IMR-90 (cell line): ENCODE measurements at regions not wholly inside any gene's neighbourhood (a gene's known extent, or its start where the extent isn't known, plus 50 kb on each side); places are given as distances from the start of the nearest gene placed in this dataset.

Experiments
- ATAC-seq: fragments of 200-7000 bp; cut with Tn5 transposase; 2 replicates; pipeline ENCODE4 v1.9.1; 2020; ENCODE audit warnings: low read depth, mild to moderate bottlenecking, moderate library complexity
- BruUV-seq: library from RNA; stranded (reverse); fragments of 400-500 nt; replicated peaks from 2 replicates; lab custom pipeline; 2021; lab: Mats Ljungman, UMichigan
- CTCF ChIA-PET: fragments of 300-600 bp; formaldehyde crosslinking; extraction: SDS; loops from one replicate; lab custom pipeline; 2021; ENCODE audit warnings: antibody characterized with exemption; lab: Yijun Ruan, JAX
- POLR2A ChIA-PET: fragments of 300-600 bp; sonication (Branson Sonifier 250); formaldehyde crosslinking; loops from one replicate; lab custom pipeline; 2022; ENCODE audit warnings: antibody characterized with exemption; ENCODE audit not compliant: unreplicated experiment; lab: Charles Lee
- DNase-seq: peaks from one replicate; pipeline ENCODE4 v3.0.0; 2013
- H2AFZ ChIP-seq: replicated peaks from 2 replicates; pipeline ENCODE3; 2013; ENCODE audit warnings: low read length, mild to moderate bottlenecking; ENCODE audit not compliant: poor library complexity
- H2AK5ac ChIP-seq: 2 replicates; pipeline ENCODE4 v1.6.1; 2013; ENCODE audit warnings: low read depth, low read length, inconsistent platforms
- H2AK9ac ChIP-seq: replicated peaks from 2 replicates; pipeline ENCODE3; 2013; ENCODE audit warnings: mild to moderate bottlenecking, low read depth, low read length, moderate library complexity; ENCODE audit not compliant: poor library complexity
- H2BK120ac ChIP-seq: 2 replicates; pipeline ENCODE4 v1.6.1; 2013; ENCODE audit warnings: low read depth, low read length, inconsistent platforms
- H2BK15ac ChIP-seq: 3 replicates; pipeline ENCODE4 v1.6.1; 2013; ENCODE audit warnings: low read depth, low read length, inconsistent platforms
- H2BK20ac ChIP-seq: 2 replicates; pipeline ENCODE4 v1.6.1; 2013; ENCODE audit warnings: low read depth, mild to moderate bottlenecking, inconsistent platforms, low read length, moderate library complexity
- H2BK5ac ChIP-seq: 2 replicates; pipeline ENCODE4 v1.6.1; 2013; ENCODE audit warnings: mild to moderate bottlenecking, low read depth, low read length, inconsistent platforms; ENCODE audit not compliant: poor library complexity, severe bottlenecking
- H3K14ac ChIP-seq: replicated peaks from 2 replicates; pipeline ENCODE4 v1.6.1; 2013; ENCODE audit warnings: low read depth, low read length, inconsistent platforms
- H3K18ac ChIP-seq: 2 replicates; pipeline ENCODE4 v1.6.1; 2013; ENCODE audit warnings: low read depth, low read length, control low read depth
- H3K23ac ChIP-seq: 2 replicates; pipeline ENCODE4 v1.6.1; 2013; ENCODE audit warnings: low read depth, low read length, inconsistent platforms
- H3K27ac ChIP-seq: 2 replicates; pipeline ENCODE4 v1.5.1; 2013; ENCODE audit warnings: mild to moderate bottlenecking, control low read depth, low read length; ENCODE audit not compliant: insufficient read depth
- H3K27me3 ChIP-seq: 2 replicates; pipeline ENCODE4 v1.6.1; 2013; ENCODE audit warnings: low read length; ENCODE audit not compliant: control insufficient read depth, insufficient read depth
- H3K36me3 ChIP-seq: 2 replicates; pipeline ENCODE4 v1.6.1; 2013; ENCODE audit warnings: low read length, mixed read lengths; ENCODE audit not compliant: control insufficient read depth, insufficient read depth
- H3K4ac ChIP-seq: 2 replicates; pipeline ENCODE4 v1.6.1; 2013; ENCODE audit warnings: low read depth, low read length, inconsistent platforms
- H3K4me1 ChIP-seq: 2 replicates; pipeline ENCODE4 v1.6.1; 2013; ENCODE audit warnings: low read length, mixed read lengths; ENCODE audit not compliant: control insufficient read depth, insufficient read depth
- H3K4me2 ChIP-seq: 2 replicates; pipeline ENCODE4 v1.6.1; 2013; ENCODE audit warnings: low read depth, mild to moderate bottlenecking, control low read depth, low read length, moderate library complexity
- H3K4me3 ChIP-seq: 2 replicates; pipeline ENCODE4 v1.5.1; 2013; ENCODE audit warnings: low read depth, mild to moderate bottlenecking, control low read depth, low read length, moderate library complexity; ENCODE audit not compliant: insufficient read depth
- H3K56ac ChIP-seq: 2 replicates; pipeline ENCODE4 v1.6.1; 2013; ENCODE audit warnings: low read length, inconsistent platforms; ENCODE audit not compliant: insufficient read depth; ENCODE audit errors: extremely low read depth
- H3K79me1 ChIP-seq, 2 experiments: 2 replicates each; pipeline ENCODE4 v1.6.1; 2013; ENCODE audit warnings: low read length in 2 of 2, inconsistent platforms in 1 of 2, low read depth in 1 of 2
- H3K9ac ChIP-seq: 2 replicates; pipeline ENCODE4 v1.6.1; 2013; ENCODE audit warnings: low read depth, low read length, control low read depth
- H3K9me1 ChIP-seq: 2 replicates; pipeline ENCODE4 v1.6.1; 2013; ENCODE audit warnings: low read length, inconsistent platforms; ENCODE audit not compliant: insufficient read depth
- H3K9me3 ChIP-seq: 2 replicates; pipeline ENCODE4 v1.6.1; 2013; ENCODE audit warnings: low read length; ENCODE audit not compliant: control insufficient read depth, insufficient read depth
- H4K20me1 ChIP-seq: 2 replicates; pipeline ENCODE4 v1.6.1; 2013; ENCODE audit warnings: low read length, inconsistent platforms; ENCODE audit not compliant: insufficient read depth
- H4K5ac ChIP-seq: 2 replicates; pipeline ENCODE4 v1.6.1; 2013; ENCODE audit warnings: mild to moderate bottlenecking, low read depth, low read length, control low read depth
- H4K8ac ChIP-seq, 2 experiments: 2 replicates each; pipeline ENCODE4 v1.6.1; 2013; ENCODE audit warnings: low read depth in 2 of 2, low read length in 2 of 2, control low read depth in 1 of 2, inconsistent platforms in 1 of 2
- H4K91ac ChIP-seq: 2 replicates; pipeline ENCODE4 v1.6.1; 2013; ENCODE audit warnings: low read depth, low read length, inconsistent platforms; ENCODE audit not compliant: insufficient read depth
- CEBPB ChIP-seq: IDR thresholded peaks from 2 replicates; pipeline ENCODE4 v1.6.1; 2012; ENCODE audit warnings: low read depth, low read length, improper control_type of control experiment
- CHD1 ChIP-seq: IDR thresholded peaks from 2 replicates; pipeline ENCODE4 v1.6.1; 2012; ENCODE audit warnings: low read depth, low read length, improper control_type of control experiment
- MAFK ChIP-seq: IDR thresholded peaks from 2 replicates; pipeline ENCODE4 v1.6.1; 2012; ENCODE audit warnings: low read depth, low read length, improper control_type of control experiment
- MXI1 ChIP-seq: IDR thresholded peaks from 2 replicates; pipeline ENCODE4 v1.6.1; 2012; ENCODE audit warnings: low read depth, mild to moderate bottlenecking, low read length, moderate library complexity, borderline replicate concordance
- NFE2L2 ChIP-seq: fragments of 150-350 bp; IDR thresholded peaks from 2 replicates; pipeline ENCODE4 v1.6.1; 2016; ENCODE audit warnings: low read depth, mild to moderate bottlenecking, low read length
- RCOR1 ChIP-seq: IDR thresholded peaks from 2 replicates; pipeline ENCODE4 v1.6.1; 2012; ENCODE audit warnings: mild to moderate bottlenecking, low read length, improper control_type of control experiment; ENCODE audit not compliant: insufficient replicate concordance
- SMC3 ChIP-seq: fragments of 150-350 bp; IDR thresholded peaks from 2 replicates; pipeline ENCODE4 v1.6.1; 2016; ENCODE audit warnings: low read depth, mild to moderate bottlenecking, antibody characterized with exemption, low read length, moderate library complexity
- WGBS, 2 experiments: methylation state at CpG; one replicate each; pipeline versions ENCODE4 v1.1.5 to v1.1.7; 2013; ENCODE audit warnings: missing lambda C conversion rate in 2 of 2; ENCODE audit not compliant: insufficient read length in 1 of 2; ENCODE audit errors: extremely low coverage in 2 of 2; 5-methylcytosine and 5-hydroxymethylcytosine counted together
- dilution Hi-C: fragments of 300-500 bp; cut with HindIII; formaldehyde crosslinking; loops from one replicate; pipeline ENCODE4 v1.14.3; 2018; ENCODE audit warnings: low sequenced_read_pairs; ENCODE audit not compliant: unreplicated experiment
- in situ Hi-C: fragments of 300-500 bp; cut with MboI; formaldehyde crosslinking; loops from 3 replicates; pipeline ENCODE4 v1.14.3; 2019; ENCODE audit warnings: low sequenced_read_pairs, inconsistent platforms, mixed read lengths
- intact Hi-C: fragments of 100-400 bp; cut with micrococcal nuclease; formaldehyde crosslinking; loops from 2 replicates; pipeline ENCODE4 v1.10.0; 2022
- TF ChIP-seq, protein P1 (sequence below): conservative IDR thresholded peaks from 2 replicates; pipeline ENCODE4 v1.5.1; 2012; ENCODE audit warnings: mild to moderate bottlenecking, low read depth, low read length, improper control_type of control experiment

DNA sequence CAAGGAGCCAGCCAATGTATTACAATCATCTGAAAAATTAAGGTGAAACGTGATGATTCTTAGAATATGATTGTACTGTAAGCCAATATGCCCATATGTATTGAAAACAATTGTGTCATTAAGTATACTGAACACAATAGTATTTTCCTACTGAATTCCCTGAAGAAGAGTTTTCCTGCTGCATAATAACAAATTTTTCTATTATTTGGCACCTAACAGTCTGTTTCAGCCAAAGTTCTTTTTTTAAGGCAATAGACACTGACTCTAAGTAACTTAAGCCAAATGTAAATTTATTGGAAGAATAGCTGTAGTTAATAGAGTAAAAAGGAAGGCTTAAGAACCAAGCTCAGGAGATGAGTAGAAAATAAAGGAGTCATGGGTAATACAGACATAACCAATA lies 220.6 kb downstream of the PPP4R3C start:
- Histone ChIP-seq H2AK9ac (no peak overlapping the region), H3K14ac (no peak overlapping the region), H2BK20ac (no peak overlapping the region), H3K56ac (no peak overlapping the region), H3K4me2 (no peak overlapping the region), H3K23ac (no peak overlapping the region), H3K4me1 (no peaks in the 10 kb centered on the region), H4K5ac (no peak overlapping the region), H4K20me1 (no peaks in the 10 kb centered on the region), H2BK5ac (no peak overlapping the region), H3K18ac (no peak overlapping the region), H2BK15ac (no peak overlapping the region), H2BK120ac (no peak overlapping the region), H3K9ac (no peak overlapping the region), H4K8ac (no peak overlapping the region), H3K36me3 (no peaks in the 10 kb centered on the region), H4K91ac (no peak overlapping the region), H3K4ac (no peak overlapping the region), H3K79me1 (no peaks in the 10 kb centered on the region), H3K9me3 (0 out of 2 replicates have a peak, but pooled peaks cover 2% of the 10 kb centered on the region), H3K9me1 (no peaks in the 10 kb centered on the region), H3K27ac (no peak overlapping the region), H2AK5ac (no peak overlapping the region), H3K27me3 (no peaks in the 10 kb centered on the region), H3K4me3 (no peak overlapping the region), H2AFZ (no peak overlapping the region)
- TF ChIP-seq MXI1 (no peak), CHD1 (no peak), SMC3 (no peak), NFE2L2 (no peak), MAFK (no peak), RCOR1 (no peak), CEBPB (no peak)
- TF ChIP-seq, protein P1, sequence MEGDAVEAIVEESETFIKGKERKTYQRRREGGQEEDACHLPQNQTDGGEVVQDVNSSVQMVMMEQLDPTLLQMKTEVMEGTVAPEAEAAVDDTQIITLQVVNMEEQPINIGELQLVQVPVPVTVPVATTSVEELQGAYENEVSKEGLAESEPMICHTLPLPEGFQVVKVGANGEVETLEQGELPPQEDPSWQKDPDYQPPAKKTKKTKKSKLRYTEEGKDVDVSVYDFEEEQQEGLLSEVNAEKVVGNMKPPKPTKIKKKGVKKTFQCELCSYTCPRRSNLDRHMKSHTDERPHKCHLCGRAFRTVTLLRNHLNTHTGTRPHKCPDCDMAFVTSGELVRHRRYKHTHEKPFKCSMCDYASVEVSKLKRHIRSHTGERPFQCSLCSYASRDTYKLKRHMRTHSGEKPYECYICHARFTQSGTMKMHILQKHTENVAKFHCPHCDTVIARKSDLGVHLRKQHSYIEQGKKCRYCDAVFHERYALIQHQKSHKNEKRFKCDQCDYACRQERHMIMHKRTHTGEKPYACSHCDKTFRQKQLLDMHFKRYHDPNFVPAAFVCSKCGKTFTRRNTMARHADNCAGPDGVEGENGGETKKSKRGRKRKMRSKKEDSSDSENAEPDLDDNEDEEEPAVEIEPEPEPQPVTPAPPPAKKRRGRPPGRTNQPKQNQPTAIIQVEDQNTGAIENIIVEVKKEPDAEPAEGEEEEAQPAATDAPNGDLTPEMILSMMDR, result no peak
- BruUV-seq, result no TSS peak
- CTCF ChIA-PET, result no interaction called here
- DNase-seq (no peak), ATAC-seq (no peak)
- in situ Hi-C loops, result no loop called here
- dilution Hi-C loops, result no loop called here
- POLR2A ChIA-PET, result no interaction called here
- WGBS, 2 experiments, result no CpG with 5 or more reads among the region's 1 CpG
- intact Hi-C loops, result no loop called here
